ENCODE measurements at regions not wholly inside any gene's neighbourhood (a gene's known extent, or its start where the extent isn't known, plus 50 kb on each side); places are given as distances from the start of the nearest gene placed in this dataset.

DNA sequence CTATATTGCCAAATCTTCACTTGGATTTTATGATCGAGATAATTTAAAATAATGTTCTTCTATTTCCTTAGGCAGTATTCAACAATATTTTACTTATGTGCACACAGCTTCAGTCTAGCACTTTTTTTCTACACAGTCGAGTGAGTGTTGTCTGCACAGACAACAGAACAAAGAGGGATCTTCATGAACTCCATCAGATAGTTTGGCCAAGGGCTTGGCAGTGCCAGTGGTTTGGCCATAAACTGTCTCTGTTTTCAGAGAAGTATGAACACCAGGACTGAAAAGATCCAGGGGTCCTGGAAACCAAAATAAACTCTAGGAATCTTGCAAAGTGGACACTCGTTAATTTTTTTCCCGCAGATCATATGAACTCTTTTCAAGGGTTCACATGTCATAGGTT, 547.3 kb downstream of the PLCL1 start:
- no peak for DNase-seq (ENCODE audit: low read depth in 2 of 2)

DNA sequence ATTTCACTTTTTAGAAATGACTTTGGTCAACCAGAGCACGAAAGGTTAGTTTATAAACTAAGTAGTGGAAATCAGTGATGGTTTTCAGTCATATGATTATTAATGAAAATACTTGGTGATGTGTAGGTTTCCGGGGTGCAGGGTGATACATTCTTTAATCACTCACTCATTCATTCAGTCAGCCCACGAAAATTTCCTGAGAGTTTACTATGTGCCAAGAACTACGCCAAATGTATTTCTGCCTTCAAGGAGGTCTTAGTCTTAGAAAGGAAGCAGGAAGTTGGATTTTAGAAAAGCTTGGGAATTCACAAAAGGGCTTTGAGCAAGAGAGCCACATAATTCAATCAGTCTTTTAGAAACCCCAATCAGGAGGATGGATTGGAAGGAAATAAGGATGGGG, 543.6 kb downstream of the PLCL1 start:
- DNase-seq (ENCODE audit: low read depth in 2 of 2) = no peak

DNA sequence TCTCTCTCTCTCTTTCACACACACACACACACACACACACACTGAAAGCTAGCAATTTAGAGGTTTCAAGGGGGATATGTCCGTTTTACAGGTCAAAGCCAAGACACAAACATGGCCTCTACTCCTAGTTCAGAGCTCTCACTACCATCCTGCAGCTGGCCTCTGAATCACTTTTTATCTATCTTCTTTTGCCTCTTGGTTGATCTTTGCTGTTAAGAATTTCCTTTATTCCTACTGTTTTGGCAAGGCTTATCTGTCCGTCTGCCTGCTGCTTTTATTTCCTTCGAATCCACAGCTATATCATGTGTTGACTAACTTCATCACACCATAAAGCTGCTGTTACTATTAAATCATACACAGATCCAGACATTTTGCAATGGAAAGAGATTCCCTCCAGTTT, 543.0 kb downstream of the PLCL1 start:
- DNase-seq (ENCODE audit: low read depth in 2 of 2) = no peak

DNA sequence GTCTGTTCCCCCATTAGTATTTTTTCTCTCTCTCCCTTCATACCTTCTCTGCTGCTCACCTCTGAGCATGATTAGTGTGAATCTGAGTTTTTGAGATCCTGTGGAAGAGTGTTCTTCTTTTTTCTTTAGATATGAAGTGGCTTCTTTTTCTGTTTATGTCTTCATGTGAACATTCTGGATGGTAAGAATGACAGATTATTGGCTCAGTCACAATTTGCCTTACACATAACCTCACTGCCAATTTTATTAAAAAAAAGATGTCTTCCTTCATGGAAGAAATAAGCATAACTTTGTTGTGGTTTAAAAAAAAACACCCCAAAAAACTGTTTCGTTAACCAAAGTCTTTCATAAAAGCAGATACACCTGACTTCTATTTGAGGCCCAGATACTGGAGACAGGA, 539.1 kb downstream of the PLCL1 start:
- no peak for DNase-seq (ENCODE audit: low read depth in 2 of 2)

DNA sequence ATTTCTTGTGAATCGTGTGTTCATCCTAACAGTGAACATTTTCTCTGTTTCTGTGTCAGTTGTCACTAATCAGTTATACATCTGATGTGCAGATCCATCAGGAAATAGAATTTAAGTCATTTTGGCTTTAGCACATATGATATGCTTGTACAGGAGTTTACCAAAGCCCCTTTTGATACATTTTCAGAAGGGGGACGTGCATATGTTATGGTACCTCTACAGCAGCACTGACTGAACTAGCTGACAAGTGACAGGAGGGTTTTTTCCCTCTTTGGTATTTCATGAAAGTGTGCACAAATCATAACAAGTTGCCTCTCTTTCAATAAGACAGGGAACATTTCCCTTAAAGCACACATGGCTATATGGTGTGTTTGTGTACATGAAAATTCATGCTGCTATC, 536.5 kb downstream of the PLCL1 start:
- no peak for DNase-seq (ENCODE audit: low read depth in 2 of 2)

DNA sequence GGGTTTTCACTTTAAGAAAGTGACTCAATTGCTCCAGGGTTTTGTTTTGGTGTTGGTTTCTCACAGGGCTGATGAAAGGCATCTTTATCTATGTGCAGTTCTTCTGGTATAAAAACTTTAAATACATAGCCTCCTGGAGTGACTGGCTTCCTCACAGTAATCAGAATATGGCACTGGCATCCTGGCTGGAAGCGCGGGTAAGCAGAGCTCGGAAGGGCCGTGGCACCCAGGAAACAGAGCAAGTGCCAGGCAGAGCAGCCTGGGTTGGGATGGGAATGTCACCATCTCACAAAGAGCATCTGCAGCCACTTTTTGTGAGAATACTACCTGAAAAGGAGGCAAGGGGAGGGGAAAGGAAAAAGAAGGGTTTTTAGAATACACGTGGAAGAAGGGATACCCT, 534.7 kb downstream of the PLCL1 start:
- no peak for DNase-seq (ENCODE audit: low read depth in 2 of 2)

DNA sequence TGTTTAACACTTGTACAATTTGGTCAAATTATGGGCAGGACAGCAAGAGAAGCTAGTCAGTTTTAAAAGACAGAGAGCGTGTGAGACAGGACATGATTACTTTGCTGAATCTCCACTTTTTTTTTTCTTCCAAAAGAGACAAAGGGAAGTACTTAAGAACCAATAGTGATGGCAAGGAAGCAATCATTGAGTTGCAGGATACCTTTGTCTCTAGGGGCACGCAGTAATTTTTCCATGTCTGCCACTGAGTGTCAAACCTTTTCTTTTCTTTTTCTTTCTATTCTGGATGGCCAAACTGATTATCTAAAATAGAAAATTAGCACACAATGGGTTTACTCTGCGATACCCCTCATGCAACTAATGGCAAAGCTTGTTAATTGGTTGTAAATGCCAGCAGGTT, 533.0 kb downstream of the PLCL1 start:
- DNase-seq (ENCODE audit: low read depth in 2 of 2) = no peak

DNA sequence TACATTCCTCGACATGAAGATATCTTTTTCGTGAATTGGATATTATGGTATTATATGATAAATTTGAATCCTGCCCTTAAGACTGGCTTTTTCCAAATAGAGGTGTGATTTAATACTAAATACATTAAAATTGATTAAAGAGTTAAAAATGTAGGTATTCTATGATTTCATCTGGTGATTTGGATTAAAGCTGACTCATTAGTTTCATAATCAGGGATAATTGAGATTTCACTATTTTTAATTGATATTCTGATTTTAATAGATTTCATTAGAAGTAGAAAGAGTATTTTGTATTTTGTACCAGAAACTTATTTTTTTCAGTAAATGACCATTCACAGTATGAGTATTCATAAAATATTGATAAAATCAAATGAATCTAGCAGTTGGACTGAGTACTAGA, 524.1 kb downstream of the PLCL1 start:
- no peak for DNase-seq (ENCODE audit: low read depth in 2 of 2)

DNA sequence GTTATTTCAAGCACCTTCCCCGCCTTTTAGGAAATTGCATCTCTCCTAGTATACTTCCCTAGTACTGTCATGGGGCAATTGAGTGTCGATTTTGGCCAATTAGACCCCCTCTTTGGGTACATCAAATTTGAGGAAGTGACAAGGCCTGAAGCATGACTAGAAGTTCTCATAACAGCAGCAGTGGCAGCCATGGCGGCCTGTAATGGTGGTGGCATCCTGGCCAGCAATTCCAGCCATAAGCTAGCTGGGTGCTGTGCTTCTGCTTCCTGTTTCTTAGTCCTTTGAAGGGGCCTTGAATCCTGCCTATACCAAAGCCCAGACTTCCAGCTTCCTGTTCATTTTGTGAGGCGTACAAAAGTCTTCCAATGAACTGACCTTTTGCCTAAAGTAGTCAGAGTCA, 523.1 kb downstream of the PLCL1 start:
- DNase-seq (ENCODE audit: low read depth in 2 of 2) = no peak

DNA sequence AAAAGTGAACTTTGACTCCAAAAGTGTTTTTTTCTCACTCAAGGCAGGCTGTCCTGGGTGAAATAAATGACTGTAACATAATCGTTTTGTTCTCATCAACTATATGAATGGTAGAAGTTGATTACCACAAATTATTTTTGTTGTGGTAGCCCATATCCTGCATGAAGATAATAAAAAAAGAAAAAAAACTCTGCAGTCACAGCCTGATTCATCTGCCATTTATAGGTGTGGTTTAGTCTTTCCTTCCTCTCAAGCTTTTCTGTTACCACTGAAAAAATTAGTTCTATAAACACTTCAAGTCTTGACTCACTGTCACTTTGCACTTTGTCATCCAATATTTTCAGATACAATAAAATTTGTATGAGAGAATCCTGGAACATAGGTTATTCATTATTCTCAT, 522.0 kb downstream of the PLCL1 start:
- DNase-seq (ENCODE audit: low read depth in 2 of 2) = no peak

DNA sequence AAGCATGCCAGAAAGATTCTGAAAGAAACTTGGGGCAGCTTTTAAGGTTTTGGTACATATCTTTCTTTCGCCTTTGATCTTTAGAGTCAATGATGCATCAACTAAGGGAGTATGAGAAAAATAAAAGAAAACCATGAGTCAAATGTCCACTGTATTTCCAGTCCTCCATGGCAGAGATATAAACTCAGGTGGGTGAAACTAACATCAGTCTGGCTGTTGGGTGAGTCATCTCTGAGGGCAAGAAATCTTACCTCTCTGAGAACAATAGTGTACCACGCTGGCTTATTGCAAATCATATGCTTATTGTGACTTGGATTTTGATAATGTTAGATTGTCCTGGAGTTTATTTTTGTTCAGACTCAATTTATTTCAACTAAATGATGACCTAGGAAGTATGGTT, 521.0 kb downstream of the PLCL1 start:
- no peak for DNase-seq (ENCODE audit: low read depth in 2 of 2)

DNA sequence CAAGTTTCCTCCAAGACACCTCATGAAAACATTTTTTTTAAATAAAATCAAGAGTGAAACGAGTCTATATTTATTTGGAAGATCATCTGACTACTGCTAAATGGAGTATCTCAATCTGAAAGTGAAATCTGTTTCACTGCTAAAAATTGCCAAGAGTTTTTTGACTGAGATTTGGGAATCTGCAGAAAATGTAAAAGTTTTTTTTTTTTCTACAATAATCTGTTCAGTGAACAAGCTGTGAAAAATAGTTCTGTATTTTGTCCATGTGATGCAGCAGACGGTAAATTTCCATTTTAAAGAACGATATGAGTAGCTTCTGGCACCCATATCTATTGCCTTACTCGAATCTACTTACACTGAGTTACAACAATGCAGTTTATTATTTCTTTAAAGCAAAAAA, 519.7 kb downstream of the PLCL1 start:
- DNase-seq (ENCODE audit: low read depth in 2 of 2) = no peak

DNA sequence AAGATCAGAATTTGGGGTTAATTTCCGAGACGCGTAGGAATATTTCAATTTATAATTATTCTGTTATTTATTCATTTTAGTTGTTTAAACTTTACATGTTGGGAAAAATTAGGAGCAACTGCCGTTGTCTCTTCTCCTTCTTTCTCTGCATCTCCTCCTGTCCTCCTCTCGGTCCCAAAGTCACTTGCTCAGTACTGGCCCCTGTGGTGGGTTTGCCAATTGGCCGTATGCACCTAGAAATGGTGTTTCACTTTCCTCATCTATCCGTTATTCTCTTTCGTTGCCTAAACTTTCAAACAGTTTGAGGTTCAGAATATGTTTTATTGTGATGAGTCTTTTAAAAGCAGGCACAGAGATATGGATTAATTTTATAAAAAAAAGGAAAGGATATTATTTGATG, 517.9 kb downstream of the PLCL1 start:
- DNase-seq (ENCODE audit: low read depth in 2 of 2) = no peak

DNA sequence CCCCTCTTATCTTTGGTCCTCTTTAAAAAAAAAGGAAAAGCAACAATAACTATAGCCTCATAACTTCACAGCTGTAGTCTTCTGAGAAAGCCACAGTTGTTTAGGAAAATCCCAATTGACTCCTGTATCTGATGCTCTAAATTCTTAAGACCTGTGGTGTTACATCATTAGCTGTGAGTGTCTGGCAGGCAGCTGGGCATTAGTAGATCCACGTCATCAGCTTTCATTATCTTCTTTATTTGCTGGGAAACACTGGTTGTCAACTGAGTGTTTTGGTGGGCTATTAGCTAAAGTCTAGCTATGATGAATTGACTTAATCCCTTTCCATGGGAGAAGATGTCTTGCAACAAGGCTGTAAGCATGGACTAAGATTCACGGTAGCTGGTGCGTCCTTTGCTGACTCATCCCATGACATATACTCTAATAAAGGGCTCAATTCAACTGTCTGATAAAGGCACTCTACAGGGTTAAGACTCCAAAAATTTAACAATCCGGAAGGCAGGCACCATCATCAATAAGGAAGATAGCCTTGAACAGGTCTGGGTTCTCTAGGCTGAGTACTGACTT, 517.2 kb downstream of the PLCL1 start:
- DNase-seq (ENCODE audit: low read depth in 2 of 2) = no peak

DNA sequence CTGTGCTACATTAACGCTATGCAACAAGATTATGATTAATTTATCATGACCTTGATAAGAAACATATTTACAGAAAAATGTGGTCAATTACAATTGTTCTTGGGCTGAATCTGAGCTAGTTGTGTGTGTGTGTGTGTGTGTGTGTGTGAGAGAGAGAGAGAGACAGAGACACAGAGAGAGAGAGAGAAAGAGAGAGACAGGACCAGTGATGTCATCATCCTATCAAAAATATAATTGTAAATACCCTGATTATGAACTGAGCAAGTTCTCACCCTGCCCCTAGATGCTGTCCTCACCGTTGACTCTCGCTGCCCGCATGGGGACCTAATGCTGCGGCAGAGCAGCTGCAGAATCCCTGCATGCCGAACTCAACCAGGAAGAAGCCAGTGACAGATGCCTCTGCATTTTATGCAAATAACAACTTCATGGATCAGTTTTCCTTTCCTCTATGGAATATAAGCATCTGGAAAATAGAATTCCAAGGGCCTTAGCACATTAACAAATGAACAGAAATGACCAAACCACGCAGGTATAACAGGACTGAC, 512.5 kb downstream of the PLCL1 start:
- no peak for DNase-seq (ENCODE audit: low read depth in 2 of 2)

DNA sequence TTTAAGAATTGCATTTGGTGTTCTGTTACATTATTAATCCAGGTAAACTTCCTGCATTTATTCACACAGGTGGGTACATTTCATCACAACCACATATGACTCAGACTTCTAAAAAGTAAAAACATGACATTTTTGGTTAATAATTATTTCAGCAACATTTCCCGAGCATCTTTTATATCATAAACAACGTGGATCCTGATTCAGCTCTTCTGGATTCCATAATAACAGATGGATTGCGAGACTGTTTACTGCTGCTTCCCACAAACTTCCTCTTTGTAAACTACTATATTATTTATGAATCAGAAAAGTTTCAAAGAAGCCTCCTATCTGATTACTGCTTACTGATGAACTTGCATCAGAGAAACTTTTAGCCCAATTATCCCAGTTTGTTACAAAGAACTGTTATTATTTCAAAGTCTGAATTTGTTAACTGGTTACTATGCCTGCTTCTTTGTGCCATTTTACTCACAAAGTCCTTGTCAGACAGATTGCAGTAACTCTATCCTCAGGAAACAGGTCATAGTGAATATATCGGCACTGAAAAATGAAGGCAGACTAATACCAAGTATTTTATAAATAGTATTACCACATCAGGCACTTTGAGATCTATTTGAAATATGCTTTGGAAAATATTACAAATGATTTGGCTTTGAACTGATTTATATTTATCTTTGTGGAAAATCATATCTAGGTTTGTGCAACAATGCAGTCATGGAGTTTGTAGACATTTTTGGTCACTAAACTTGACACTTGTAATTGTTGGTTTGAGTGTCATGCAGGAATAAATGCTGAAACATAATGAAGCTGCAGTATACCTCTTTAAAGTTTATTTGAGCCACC, 511.6 kb downstream of the PLCL1 start:
- DNase-seq (ENCODE audit: low read depth in 2 of 2) = no peak

DNA sequence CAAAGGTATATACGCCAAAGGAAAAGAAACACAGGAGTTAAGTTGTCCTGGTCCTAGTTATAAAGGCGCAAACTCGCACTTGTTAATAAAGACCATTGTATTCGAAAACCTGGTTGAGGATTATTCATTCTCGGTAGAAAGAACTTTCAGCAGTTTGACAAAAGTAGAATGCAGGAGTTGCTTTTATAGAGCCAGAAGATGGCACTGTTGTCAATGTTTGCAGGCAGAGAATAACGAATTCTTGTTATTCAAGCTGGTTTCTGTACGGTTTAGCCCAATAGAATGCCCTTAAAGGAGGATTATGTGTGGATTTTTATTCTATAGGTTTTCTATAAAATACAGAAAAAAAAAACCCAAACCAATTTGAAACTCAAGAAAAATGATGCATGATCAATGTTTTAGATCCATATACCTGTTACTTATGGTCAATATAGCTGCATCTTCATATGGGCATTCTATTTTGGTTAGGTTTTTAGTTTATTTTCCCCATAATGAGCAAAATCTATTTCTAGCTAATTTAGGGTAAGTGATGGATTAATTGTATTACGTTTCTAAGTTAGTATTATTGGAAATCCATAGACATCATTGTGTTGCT, 510.3 kb downstream of the PLCL1 start:
- no peak for DNase-seq (ENCODE audit: low read depth in 2 of 2)

DNA sequence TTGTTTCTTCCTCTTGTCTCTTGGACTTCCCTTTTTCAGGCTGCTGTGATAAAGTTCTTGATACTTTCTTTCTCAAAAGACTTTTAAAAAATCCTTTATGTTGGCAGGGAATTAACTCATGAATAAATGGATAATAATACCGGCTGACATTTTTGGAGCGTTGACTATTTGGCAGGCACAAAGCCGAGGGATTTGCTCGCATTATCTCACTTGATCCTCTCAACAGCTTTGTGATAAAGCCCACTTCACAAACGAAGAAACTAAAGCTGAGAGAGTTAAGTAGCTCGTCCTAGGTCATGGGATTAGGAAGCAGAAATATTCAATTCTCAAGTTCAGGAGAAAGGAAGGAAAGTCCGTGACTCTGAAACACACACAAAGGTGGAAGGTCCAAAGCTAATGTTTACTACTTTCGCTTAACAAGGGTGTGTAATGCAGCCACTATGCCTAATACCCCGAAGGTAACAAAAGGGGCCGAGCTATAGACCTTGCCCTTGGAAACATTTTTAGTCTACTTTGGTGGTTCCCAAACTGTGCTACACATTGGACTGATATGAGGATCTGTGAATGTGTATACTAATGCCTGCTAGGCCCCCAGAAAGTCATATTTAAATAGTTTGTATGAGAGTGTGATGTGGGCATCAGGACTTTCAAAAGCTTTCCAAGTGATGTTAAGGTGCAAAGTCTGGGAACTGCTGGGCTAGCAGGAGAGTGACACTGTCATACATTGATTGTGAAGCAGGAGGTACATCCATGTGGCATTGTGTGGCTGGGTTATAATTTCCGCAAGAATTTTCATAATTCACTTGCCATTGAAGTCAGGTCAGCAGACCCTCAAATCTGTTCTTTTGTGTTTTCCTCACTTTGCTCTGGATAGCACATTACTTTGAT, 508.4 kb downstream of the PLCL1 start:
- DNase-seq (ENCODE audit: low read depth in 2 of 2) = no peak

DNA sequence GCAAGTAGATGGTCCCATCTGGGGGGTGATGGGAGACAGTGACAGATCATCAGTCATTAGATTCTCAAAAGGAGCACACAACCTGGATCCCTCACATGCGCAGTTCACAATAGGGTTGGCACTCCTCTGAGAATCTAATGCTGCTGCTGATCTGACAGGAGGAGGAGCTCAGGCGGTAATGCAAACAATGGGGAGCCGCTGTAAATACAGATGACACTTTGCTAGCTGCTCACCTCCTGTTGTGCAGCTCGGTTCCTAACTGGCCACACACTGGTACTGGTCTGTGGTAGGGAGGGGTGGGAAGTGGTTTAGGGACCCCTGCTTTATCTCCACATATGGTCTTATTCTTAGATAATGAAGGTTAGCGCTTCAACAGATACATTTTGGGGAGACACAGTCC, 506.6 kb downstream of the PLCL1 start:
- no peak for DNase-seq (ENCODE audit: low read depth in 2 of 2)

DNA sequence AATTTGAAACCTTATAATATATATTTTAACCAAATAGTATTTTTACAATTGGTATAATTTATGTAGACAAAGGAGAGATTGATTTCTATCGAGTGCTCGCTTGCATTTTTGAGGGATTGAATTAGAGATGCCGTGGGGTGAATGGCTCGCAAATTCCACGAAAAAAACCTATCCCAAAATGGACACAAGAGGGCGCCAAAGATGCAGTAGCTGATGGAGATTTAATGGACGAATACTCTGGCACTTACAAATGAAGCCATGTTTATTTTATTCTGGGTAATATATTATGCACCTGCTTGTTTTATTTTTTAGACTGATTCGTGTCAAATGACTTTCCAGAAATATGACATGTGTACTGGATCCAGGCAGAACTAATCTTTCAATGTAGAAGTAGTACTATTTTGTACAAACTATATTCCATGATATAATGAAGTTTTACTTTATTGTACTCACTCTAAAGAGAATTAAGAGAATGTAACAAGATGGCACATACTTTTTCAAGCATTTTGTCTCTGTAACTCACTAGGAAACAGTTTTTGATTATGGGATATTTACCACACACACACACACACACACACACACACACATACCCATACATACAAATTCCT, 505.4 kb downstream of the PLCL1 start:
- DNase-seq (ENCODE audit: low read depth in 2 of 2) = peak in 1 of 2 donors; percentile 42

DNA sequence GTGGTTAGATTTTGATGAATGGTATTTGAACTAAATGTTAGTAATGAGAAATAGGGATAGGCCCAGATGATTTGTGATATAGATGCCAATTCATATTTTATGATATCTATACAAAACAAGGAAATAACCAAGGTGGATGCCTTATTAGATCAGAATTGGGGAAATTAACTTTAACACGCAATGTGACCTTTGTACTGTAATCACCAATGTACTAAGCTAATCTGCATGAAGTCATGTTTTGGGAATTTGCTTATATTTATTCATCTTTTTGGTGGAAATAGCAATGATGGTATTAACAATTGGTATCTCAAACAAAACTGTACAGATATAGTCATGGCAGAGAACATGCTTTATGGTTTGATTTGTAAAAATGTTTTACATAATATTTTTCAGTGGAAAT, 504.7 kb downstream of the PLCL1 start:
- DNase-seq (ENCODE audit: low read depth in 2 of 2) = no peak

DNA sequence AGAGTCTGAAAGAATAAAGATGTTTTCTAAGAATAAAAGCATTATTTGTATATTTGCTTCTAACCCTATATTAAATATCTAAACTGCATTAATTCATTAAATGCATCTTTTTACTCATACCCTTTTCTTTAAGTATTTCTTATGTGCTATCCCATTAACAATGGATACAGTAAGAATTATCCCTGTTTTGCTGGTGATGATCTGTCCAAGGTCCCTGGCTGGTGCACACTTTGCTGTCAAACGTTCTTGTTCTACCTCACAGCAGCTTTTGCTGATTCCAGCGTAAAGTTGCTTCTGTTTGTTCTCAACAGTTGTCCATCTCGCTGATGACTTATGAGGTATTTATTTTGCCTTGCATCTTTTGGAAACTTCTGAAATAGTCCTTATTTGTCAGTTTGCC, 504.0 kb downstream of the PLCL1 start:
- no peak for DNase-seq (ENCODE audit: low read depth in 2 of 2)

Measured in stimulated activated CD4-positive, alpha-beta T cell treated with anti-CD3 and anti-CD28 coated beads, Interleukin-1b, Interleukin-23, amount 100 ng/mL, for 1 hour (primary cell).